ENCODE measurements at regions not wholly inside any gene's neighbourhood (a gene's known extent, or its start where the extent isn't known, plus 50 kb on each side); places are given as distances from the start of the nearest gene placed in this dataset.

DNA sequence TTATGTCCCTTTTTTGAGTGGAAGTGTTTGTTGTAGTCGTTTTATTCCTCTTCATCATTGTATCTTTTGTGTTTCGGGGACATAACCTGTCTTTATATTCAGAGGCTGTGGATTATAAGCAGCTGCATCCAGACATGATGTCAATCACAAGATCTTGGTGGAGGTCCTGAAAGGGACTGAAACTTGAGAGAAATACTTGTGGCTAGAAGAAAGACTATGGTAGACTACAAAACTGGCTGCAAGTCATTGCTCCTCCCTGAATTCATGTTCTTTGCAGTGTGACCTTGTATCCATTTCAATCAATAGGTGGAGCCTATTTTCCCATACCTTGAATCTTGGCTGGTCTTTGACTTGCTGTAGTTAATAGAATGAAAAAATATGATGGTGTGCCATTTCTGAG, 442.4 kb upstream of the PLXNA2 start:
- no peak for DNase-seq (ENCODE audit: low read depth)
- H3K4me3 ChIP-seq (replicated peaks; ENCODE audit: low read depth, low read length), result no peak overlapping the region
- TF ChIP-seq, protein P1, sequence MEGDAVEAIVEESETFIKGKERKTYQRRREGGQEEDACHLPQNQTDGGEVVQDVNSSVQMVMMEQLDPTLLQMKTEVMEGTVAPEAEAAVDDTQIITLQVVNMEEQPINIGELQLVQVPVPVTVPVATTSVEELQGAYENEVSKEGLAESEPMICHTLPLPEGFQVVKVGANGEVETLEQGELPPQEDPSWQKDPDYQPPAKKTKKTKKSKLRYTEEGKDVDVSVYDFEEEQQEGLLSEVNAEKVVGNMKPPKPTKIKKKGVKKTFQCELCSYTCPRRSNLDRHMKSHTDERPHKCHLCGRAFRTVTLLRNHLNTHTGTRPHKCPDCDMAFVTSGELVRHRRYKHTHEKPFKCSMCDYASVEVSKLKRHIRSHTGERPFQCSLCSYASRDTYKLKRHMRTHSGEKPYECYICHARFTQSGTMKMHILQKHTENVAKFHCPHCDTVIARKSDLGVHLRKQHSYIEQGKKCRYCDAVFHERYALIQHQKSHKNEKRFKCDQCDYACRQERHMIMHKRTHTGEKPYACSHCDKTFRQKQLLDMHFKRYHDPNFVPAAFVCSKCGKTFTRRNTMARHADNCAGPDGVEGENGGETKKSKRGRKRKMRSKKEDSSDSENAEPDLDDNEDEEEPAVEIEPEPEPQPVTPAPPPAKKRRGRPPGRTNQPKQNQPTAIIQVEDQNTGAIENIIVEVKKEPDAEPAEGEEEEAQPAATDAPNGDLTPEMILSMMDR (IDR thresholded peaks at IDR 0.05; ENCODE audit: low read length, missing control alignments), result no peak

DNA sequence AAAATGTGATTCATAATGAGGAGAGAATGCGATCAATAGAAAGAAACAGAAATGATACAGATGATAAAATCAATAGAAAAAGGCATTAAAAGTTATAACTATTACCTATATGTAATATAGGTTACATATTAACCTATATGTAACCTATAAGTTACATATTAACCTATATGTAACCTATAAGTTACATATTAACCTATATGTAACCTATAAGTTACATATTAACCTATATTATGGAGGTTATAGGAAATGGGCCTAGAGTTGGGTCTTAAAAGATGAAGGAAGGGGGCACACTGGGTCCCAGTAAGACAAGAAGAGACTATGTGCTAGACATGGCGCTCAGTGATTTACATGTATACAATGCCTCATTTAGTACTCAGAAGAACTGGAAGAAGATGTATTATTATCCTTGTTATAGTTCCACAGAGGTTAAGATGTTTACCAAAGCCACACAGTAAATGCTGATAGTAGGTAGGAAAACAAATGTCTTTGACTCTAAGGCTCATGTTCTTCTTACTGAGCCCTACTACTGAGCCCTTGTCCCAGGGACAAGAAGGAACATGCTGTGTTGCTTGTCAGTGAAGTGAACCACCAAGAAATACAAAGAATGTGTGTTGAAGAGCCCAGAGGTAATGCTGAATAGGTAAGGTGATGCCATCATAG, 444.6 kb upstream of the PLXNA2 start:
- TF ChIP-seq, protein P1 (IDR thresholded peaks at IDR 0.05; ENCODE audit: low read length, missing control alignments), result no peak
- DNase-seq (ENCODE audit: low read depth), result no peak
- H3K4me3 ChIP-seq (replicated peaks; ENCODE audit: low read depth, low read length), result no peak overlapping the region

DNA sequence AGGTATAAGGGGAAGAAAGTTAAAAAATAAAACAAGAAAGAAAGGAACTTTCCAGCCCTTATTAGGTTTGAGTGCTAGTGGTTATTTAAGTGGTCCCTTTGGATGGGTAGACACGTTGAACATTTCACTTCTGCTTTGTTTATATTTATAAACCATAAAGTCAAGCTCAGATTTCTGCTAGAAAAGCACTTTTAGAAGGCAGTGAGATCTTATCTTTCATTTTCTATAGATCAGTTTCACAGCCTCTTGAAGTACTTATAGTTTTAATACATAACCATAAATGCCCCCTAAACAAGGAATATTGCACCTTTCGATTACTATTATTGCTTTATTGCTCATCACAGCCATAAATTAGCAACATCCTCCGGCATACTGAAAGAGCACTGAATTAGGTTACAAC, 446.8 kb upstream of the PLXNA2 start:
- DNase-seq (ENCODE audit: low read depth), result no peak
- no peak overlapping the region for H3K4me3 ChIP-seq (replicated peaks; ENCODE audit: low read depth, low read length)
- TF ChIP-seq, protein P1 (IDR thresholded peaks at IDR 0.05; ENCODE audit: low read length, missing control alignments), result no peak

DNA sequence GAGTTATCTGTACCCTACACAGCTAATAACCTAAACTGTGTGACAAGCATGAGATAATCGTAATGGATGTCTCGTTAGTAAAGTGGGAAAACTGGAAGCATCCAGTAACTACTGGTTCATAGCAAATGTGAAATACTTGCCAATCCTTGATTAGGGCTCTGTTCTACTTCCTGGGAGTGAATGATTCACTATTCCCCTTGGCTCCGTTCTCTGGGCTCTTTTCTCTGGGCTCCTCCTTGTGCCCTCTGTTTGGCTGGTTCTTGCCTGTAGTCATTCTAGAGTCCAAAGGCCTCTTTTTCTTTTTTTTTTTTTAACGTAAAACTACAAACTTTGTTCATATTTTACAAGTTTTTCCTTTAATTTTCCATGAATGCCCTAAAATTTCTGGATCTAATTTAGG, 465.8 kb upstream of the PLXNA2 start:
- DNase-seq (ENCODE audit: low read depth), result no peak
- TF ChIP-seq, protein P1 (IDR thresholded peaks at IDR 0.05; ENCODE audit: low read length, missing control alignments), result no peak
- H3K4me3 ChIP-seq (replicated peaks; ENCODE audit: low read depth, low read length), result no peak overlapping the region

DNA sequence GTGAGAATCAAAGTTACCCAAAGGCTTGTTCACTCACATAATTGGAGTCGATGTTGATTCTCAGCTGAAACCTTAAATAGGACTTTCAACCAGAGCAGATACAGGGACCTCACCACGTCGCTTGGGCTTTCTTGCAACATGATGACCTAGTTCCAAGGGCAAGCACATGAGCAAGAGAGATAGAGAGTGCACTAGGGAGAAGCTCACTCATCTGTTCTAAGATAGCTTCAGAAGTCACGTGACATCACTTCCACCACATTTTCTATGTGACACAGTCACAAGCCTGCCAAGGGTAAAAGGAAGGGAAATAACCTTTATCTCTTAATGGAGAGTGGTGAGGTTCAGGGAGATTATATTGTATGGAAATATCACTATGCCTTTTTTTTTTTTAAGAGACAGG, 470.1 kb upstream of the PLXNA2 start:
- H3K4me3 ChIP-seq (replicated peaks; ENCODE audit: low read depth, low read length), result no peak overlapping the region
- TF ChIP-seq, protein P1 (IDR thresholded peaks at IDR 0.05; ENCODE audit: low read length, missing control alignments), result no peak
- no peak for DNase-seq (ENCODE audit: low read depth)

DNA sequence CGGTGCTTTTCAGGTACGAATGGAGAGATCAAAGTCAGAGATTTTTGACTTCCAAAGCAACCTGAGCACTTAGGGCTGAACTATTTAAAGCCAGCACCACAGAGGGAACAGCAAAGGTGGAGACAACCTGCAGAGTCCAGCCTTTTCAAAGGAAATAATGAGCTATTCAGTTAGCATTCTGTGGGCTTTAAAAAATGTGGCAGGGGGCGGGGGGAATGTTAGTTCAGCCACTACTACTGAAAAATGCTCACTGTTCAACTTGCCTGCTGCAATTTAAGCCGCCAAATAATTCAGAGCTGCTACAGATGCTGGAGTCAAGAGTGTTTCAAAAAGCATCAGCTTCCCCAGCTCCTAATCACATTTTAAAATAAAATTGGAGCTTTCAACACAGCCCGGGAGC, 473.3 kb upstream of the PLXNA2 start:
- DNase-seq (ENCODE audit: low read depth), result no peak
- H3K4me3 ChIP-seq (replicated peaks; ENCODE audit: low read depth, low read length), result no peak overlapping the region
- TF ChIP-seq, protein P1 (IDR thresholded peaks at IDR 0.05; ENCODE audit: low read length, missing control alignments), result no peak

DNA sequence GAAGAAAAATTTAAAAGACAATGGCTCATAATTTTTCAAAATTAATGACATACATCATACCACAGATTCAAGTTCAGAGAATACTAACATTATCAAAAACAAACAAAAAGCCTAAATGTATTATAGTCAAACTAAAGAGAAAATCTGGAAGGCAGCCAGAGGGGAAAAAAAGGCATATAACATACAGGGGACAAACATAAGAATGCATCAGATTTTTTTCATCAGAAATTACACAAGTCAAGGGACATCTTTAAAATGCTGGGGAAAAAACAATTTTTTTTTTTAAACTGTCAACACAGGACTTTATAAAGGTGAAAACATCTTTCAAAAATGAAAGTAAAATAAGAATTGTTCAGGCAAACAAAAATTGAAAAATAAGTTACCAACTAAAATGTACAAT, 478.4 kb upstream of the PLXNA2 start:
- H3K4me3 ChIP-seq (replicated peaks; ENCODE audit: low read depth, low read length), result no peak overlapping the region
- TF ChIP-seq, protein P1 (IDR thresholded peaks at IDR 0.05; ENCODE audit: low read length, missing control alignments), result no peak
- DNase-seq (ENCODE audit: low read depth), result no peak

Measured in fibroblast of pulmonary artery (primary cell).